SK-N-SH treated with all-trans-retinoic acid at 6 μM for 48 hours (cell line): ENCODE measurements at regions not wholly inside any gene's neighbourhood (a gene's known extent, or its start where the extent isn't known, plus 50 kb on each side); places are given as distances from the start of the nearest gene placed in this dataset.

Experiments used
- BACH2 ChIP-seq: fragments of 250-450 bp; sonication (Bioruptor Pico); IDR thresholded peaks from 2 replicates; pipeline ENCODE4 v1.9.0; 2021; ENCODE audit warnings: mild to moderate bottlenecking, borderline replicate concordance
- CSDC2 ChIP-seq: fragments of 250-450 bp; sonication (Bioruptor Pico); IDR thresholded peaks from 2 replicates; pipeline ENCODE4 v1.5.0; 2020; ENCODE audit warnings: mild to moderate bottlenecking, moderate library complexity
- ESRRG ChIP-seq: fragments of 250-450 bp; sonication (Bioruptor Pico); IDR thresholded peaks from 2 replicates; pipeline ENCODE4 v1.6.1; 2021; ENCODE audit warnings: mild to moderate bottlenecking
- OSR1 ChIP-seq: fragments of 250-450 bp; sonication (Bioruptor Pico); IDR thresholded peaks from 2 replicates; pipeline ENCODE4 v1.8.0; 2022; ENCODE audit warnings: moderate library complexity, mild to moderate bottlenecking, inconsistent platforms
- PPARA ChIP-seq: fragments of 250-450 bp; sonication (Bioruptor Pico); IDR thresholded peaks from 2 replicates; pipeline ENCODE4 v1.5.0; 2020; ENCODE audit warnings: mild to moderate bottlenecking, borderline replicate concordance
- SNAI2 ChIP-seq: fragments of 250-450 bp; sonication (Bioruptor Pico); IDR thresholded peaks from 2 replicates; pipeline ENCODE4 v1.5.0; 2020; ENCODE audit warnings: mild to moderate bottlenecking, moderate library complexity
- ZNF8 ChIP-seq: fragments of 450-650 bp; formaldehyde crosslinking; IDR thresholded peaks from 2 replicates; pipeline ENCODE4 v1.5.0; 2020; ENCODE audit warnings: mild to moderate bottlenecking, moderate library complexity
- TF ChIP-seq, protein P1 (sequence below): fragments of 250-450 bp; sonication (Bioruptor Pico); IDR thresholded peaks from 2 replicates; pipeline ENCODE4 v1.5.1; 2021; ENCODE audit warnings: mild to moderate bottlenecking, moderate library complexity
- TF ChIP-seq, protein P2 (sequence below): fragments of 250-450 bp; sonication (Bioruptor Pico); IDR thresholded peaks from 2 replicates; pipeline ENCODE4 v1.5.0; 2020; ENCODE audit warnings: mild to moderate bottlenecking, moderate library complexity
- TF ChIP-seq, protein P3 (sequence below): fragments of 250-450 bp; sonication (Bioruptor Pico); IDR thresholded peaks from 2 replicates; pipeline ENCODE4 v1.5.1; 2020; ENCODE audit warnings: low read depth, mild to moderate bottlenecking, moderate library complexity
- TF ChIP-seq, protein P4 (sequence below): fragments of 250-450 bp; sonication (Bioruptor Pico); IDR thresholded peaks from 2 replicates; pipeline ENCODE4 v1.8.0; 2020; ENCODE audit warnings: mild to moderate bottlenecking, moderate library complexity, borderline replicate concordance

DNA sequence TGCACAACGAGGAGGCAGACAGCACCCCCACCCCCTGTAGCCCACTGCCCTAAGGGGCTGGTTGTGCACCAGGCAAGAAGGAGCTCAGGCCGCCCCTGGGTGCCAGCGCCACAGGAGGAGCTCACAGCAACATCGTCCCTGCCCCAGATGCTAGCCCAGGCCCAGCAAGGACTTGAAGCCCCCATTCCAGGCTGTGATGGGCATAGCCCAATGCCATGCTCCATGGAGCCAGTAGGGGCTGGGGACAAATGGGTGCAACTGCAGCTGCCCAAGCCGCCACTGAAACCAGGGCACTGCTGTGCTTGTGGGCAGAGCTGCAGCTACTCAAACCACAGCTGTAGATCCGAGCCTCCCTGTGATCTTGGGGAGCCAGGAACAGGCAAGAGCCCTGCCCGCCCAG lies 241.3 kb upstream of the GIMD1 start:
- TF ChIP-seq PPARA (CRISPR knock-in tag) (no peak), CSDC2 (CRISPR knock-in tag) (no peak), OSR1 (CRISPR knock-in tag) (no peak), ESRRG (CRISPR knock-in tag) (no peak), SNAI2 (no peak), ZNF8 (CRISPR knock-in tag) (no peak), BACH2 (CRISPR knock-in tag) (no peak)
- TF ChIP-seq, protein P1, sequence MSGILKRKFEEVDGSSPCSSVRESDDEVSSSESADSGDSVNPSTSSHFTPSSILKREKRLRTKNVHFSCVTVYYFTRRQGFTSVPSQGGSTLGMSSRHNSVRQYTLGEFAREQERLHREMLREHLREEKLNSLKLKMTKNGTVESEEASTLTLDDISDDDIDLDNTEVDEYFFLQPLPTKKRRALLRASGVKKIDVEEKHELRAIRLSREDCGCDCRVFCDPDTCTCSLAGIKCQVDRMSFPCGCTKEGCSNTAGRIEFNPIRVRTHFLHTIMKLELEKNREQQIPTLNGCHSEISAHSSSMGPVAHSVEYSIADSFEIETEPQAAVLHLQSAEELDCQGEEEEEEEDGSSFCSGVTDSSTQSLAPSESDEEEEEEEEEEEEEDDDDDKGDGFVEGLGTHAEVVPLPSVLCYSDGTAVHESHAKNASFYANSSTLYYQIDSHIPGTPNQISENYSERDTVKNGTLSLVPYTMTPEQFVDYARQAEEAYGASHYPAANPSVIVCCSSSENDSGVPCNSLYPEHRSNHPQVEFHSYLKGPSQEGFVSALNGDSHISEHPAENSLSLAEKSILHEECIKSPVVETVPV, result no peak
- TF ChIP-seq, protein P2, sequence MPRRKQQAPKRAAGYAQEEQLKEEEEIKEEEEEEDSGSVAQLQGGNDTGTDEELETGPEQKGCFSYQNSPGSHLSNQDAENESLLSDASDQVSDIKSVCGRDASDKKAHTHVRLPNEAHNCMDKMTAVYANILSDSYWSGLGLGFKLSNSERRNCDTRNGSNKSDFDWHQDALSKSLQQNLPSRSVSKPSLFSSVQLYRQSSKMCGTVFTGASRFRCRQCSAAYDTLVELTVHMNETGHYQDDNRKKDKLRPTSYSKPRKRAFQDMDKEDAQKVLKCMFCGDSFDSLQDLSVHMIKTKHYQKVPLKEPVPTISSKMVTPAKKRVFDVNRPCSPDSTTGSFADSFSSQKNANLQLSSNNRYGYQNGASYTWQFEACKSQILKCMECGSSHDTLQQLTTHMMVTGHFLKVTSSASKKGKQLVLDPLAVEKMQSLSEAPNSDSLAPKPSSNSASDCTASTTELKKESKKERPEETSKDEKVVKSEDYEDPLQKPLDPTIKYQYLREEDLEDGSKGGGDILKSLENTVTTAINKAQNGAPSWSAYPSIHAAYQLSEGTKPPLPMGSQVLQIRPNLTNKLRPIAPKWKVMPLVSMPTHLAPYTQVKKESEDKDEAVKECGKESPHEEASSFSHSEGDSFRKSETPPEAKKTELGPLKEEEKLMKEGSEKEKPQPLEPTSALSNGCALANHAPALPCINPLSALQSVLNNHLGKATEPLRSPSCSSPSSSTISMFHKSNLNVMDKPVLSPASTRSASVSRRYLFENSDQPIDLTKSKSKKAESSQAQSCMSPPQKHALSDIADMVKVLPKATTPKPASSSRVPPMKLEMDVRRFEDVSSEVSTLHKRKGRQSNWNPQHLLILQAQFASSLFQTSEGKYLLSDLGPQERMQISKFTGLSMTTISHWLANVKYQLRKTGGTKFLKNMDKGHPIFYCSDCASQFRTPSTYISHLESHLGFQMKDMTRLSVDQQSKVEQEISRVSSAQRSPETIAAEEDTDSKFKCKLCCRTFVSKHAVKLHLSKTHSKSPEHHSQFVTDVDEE, result no peak
- TF ChIP-seq, protein P3, sequence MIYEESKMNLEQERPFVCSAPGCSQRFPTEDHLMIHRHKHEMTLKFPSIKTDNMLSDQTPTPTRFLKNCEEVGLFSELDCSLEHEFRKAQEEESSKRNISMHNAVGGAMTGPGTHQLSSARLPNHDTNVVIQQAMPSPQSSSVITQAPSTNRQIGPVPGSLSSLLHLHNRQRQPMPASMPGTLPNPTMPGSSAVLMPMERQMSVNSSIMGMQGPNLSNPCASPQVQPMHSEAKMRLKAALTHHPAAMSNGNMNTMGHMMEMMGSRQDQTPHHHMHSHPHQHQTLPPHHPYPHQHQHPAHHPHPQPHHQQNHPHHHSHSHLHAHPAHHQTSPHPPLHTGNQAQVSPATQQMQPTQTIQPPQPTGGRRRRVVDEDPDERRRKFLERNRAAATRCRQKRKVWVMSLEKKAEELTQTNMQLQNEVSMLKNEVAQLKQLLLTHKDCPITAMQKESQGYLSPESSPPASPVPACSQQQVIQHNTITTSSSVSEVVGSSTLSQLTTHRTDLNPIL, result no peak
- TF ChIP-seq, protein P4, sequence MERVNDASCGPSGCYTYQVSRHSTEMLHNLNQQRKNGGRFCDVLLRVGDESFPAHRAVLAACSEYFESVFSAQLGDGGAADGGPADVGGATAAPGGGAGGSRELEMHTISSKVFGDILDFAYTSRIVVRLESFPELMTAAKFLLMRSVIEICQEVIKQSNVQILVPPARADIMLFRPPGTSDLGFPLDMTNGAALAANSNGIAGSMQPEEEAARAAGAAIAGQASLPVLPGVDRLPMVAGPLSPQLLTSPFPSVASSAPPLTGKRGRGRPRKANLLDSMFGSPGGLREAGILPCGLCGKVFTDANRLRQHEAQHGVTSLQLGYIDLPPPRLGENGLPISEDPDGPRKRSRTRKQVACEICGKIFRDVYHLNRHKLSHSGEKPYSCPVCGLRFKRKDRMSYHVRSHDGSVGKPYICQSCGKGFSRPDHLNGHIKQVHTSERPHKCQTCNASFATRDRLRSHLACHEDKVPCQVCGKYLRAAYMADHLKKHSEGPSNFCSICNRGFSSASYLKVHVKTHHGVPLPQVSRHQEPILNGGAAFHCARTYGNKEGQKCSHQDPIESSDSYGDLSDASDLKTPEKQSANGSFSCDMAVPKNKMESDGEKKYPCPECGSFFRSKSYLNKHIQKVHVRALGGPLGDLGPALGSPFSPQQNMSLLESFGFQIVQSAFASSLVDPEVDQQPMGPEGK (CRISPR knock-in tag), result no peak
